GM19395 (cell line): ENCODE measurements at regions not wholly inside any gene's neighbourhood (a gene's known extent, or its start where the extent isn't known, plus 50 kb on each side); places are given as distances from the start of the nearest gene placed in this dataset.

Experiments used
- ATAC-seq: cut with Tn5 transposase; IDR thresholded peaks from one replicate; pipeline ENCODE4 v1.9.1; 2021; ENCODE audit warnings: mild to moderate bottlenecking, moderate library complexity; ENCODE audit not compliant: unreplicated experiment

DNA sequence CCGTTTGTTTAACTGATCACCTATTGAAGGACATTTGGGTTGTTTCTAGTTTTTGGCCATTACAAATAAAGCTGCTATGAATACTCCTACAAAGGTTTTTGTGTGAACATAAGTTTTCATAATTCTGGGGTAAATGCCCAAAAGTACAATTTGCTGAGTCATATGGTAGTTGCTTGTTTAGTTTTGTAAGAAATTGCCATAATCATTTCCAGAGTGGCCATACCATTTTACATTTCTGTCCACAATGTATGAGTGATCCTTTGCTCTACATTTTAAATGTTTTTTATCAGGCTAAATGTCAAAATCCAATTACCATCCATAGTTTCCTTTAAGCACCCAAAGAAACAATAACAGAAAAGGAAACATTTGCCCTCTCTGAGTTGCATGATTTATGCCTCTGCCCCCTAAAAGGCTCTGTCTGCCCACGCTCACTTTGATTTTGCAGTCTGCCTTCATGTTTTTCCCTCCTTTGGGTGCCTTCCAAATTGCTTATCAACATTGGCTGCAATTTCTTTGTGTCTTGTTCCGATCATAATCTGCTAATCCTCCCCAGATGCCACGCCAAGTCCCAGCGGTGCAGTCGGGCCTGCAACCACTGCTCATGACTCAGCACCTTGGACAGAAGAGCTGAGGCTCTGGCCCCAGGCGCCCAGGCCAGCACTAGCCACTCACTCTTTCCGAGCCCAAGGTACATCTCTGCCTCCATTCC, 339.2 kb downstream of the PIK3R1 start:
- ATAC-seq: no peak

DNA sequence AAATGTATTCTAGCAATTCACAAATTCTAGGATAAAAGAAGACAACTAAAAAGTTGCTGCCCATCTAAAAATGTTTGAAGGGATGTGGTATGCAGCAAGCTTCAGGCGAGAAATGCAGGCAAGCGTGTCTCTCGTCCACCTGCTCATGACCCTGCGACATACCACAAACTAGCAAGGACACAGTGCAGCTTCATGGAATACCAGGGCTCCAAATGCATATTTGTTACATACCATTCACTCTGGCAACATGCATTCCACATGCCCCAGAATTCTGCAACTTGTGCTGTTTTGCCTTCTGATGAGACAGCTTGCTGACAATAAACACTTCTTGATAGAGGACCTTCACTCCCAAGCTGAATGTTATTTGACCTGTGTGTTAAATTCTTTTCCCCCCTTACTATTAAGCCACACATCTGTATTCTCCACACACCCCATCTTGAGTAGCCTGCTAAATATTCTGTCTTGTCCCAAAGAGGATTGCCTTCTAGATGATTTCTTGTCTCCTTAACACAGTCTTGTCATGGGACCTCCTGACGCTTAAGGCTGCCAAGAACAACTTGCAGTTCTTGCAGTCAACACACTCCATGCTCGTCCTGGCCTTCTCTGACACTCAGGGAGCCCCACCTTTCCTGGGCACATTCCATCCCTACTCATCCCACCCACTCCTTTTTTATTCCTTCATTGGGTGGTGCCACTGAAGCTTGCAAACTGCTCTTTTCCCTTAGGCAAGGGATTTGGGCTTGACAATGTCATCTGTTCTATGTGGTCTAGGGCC, 340.5 kb downstream of the PIK3R1 start:
- ATAC-seq: no peak

DNA sequence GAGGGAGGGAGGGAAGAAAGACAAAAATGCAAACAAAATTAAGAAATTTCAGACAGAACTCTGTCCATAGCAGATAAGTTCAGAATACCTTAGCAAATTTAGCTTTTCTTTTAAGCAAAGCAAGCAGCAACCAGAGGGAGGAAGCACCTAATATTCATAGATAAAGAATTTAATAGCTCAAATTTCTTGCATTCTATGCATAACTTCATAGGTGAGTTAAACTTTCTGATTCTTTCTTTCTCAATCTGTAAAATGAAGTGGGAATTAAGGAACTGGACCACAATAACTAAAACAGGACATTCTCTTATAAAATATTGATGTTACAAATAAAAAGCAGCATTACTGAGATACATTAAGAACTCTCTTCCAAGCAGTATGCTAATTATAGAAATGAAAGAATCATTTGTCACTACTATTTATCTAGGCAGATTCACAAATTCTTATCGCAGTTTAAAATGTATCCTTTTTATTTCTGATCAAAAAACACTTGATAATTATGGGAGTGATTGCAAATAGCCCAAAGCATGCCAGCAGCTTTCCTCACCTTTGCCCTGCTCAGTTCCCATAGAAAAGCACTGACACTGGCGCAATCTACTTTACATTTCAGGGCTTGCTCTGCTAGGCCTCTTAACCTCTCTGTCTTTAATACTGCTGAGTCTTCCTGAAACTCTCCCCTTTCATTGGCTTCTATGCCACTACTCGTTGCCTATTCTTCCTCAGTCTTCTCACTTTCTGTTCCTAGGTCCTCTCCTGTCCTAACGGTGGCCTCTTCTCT, 341.8 kb downstream of the PIK3R1 start:
- ATAC-seq: no peak

DNA sequence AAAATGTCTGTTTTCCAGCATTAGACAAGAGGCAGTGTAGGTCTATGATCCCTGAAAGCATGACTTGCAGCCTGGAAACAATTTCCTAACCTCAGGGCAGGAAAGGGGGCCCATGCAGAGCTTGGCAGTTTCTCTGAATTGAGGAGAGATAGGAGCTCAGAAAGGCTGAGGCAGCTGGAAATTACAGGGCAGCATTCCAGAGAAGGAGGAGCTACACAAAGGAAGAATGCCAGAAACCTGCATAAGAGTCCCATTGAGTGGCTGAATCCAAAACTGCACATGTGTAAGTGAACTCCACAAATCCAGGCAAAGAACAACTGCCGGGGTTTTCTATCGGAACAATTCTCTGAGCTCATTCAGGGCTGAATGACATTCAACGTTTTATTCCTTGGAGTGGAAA, 346.8 kb downstream of the PIK3R1 start:
- ATAC-seq: no peak

DNA sequence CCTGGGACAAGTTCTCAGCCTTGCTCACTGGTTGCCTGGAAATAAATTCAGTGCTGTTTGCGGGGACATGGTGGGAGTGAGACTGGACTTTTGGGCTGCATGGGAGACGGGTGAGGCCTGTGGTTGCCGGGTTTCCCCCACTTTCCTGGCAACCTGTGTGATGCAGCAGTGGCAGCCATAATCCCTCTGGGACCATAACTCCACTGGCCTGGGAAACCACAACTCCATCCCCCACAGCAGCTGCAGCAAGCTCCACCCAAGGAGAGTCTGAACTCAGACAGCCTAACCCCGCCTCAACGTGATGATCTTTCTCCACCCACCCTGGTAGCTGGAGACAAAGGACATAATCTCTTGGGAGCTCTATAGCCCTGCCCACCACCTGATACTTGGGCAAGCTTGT, 349.9 kb downstream of the PIK3R1 start:
- ATAC-seq: peak; percentile 80

DNA sequence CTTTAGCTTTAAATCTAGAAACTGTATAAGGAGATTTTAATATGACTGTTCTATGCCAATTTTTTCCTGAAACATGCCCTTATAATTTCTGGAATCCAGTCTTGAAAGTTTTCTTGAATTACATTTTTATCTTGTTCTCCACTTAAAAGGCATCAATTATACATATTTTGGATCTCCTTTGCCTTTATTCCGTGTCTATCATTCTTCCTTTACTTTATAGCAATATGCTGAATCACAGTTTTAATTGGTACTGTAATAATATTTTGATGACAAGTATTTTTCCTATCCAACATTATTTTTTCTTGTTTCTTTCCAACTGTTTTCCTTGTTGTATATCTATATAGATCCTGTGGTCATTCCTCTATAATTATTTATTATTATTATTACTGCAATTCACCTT, 361.2 kb downstream of the PIK3R1 start:
- ATAC-seq: no peak

DNA sequence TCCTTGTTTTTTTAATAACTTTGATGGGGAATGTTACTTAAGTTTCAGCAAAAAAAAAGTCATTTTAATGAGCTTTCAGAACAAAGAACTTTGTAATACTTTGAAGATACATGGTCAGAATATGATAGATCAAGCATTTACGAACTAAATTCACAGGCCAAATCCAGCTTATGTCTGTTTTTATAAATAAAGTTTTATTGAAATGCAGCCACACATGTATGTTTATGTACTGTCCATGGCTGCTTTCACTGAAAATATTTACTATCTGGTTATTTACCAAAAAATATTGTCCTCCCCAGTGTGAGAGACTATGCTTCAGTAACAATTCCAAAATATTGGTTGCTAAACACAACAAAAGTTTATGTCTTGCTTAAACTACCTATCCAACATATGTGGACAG, 366.7 kb downstream of the PIK3R1 start:
- ATAC-seq: no peak

DNA sequence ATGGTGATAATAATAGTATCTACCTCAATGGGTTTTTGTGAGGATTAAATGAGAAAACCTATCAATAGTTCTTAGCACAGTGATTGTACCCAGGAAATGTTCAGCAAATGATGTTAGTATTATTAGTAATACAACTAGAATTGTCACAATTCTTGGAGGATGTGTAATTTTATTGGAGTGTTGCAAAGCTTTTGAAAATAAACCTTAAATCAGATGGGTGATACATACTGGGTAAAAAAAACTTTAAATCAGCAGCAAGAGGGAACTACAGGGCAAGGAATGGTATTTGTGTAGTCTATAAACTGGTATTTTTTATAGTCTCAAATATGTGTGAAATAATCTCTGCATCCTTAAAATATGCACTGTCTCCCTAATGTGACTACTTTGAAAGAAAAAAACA, 371.6 kb downstream of the PIK3R1 start:
- no peak for ATAC-seq

DNA sequence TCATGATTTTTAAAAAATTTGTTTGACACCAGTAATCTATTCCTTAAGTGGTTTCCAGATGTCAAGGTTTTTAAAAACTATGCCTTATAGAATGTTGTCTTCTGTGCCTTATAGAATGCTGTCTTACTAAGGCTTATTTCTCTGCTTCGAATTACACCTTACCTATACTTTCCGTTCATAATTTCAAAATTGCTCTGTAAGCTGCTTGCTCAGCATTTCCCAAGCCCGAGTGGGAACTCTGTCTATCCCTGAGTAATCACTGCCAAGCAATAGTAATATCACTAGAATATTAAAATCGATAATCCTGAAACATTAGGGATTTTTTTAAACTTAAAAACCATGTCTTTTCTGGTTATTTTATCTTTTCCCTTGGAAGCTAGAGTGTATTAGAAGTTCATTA, 376.3 kb downstream of the PIK3R1 start:
- ATAC-seq: no peak

DNA sequence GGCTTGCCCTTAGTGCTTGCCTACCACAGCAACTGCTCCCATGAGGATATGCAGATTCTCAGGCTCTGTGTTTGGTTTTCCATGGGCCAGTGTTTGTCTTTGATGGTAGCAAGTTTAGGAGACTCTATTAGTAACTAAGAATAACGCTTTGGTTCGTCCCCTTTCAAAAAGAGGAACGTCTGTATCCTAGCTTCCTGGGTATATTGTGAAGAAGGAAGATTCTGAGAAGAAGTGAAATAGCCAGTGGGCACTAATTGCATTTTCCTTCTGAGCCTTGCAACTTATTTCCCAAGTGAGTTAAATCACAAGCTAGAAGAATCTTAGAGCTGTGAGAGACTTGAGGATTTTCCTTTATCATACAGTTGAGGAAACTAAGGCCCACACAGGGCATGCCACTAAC, 376.8 kb downstream of the PIK3R1 start:
- ATAC-seq: no peak

GRCh38 chr5:68593211-68593671, 377.7 kb downstream of the PIK3R1 start:
- no peak for ATAC-seq

- ATAC-seq: no peak
Measured at GRCh38 chr5:68612972-68613371, 397.4 kb downstream of the PIK3R1 start.

DNA sequence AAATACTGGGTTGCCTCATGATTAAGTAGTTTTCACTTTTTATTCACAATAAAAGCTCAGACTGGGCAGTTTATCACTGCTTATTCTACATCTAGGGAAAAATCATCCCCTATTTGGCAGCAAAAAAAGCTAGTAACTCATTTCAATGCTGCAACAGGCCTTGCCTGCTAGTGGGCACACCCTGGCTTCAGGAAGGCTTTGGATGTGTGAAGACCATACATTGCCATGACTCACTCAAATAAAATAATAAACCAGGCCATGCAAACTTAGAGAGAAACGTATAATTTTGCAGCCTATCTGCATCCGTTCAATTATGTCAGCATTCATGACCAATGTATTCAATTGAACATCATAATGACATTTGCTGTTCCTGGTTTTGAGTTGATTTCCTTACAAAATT, 402.9 kb downstream of the PIK3R1 start:
- no peak for ATAC-seq

GRCh38 chr5:68627001-68627400, 411.4 kb downstream of the PIK3R1 start:
- ATAC-seq: no peak

- no peak for ATAC-seq
Measured at GRCh38 chr5:68628082-68628814, 412.7 kb downstream of the PIK3R1 start.

- no peak for ATAC-seq
Measured at GRCh38 chr5:68630354-68630753, 414.8 kb downstream of the PIK3R1 start.

- no peak for ATAC-seq
Measured at GRCh38 chr5:68631884-68632283, 416.3 kb downstream of the PIK3R1 start.

DNA sequence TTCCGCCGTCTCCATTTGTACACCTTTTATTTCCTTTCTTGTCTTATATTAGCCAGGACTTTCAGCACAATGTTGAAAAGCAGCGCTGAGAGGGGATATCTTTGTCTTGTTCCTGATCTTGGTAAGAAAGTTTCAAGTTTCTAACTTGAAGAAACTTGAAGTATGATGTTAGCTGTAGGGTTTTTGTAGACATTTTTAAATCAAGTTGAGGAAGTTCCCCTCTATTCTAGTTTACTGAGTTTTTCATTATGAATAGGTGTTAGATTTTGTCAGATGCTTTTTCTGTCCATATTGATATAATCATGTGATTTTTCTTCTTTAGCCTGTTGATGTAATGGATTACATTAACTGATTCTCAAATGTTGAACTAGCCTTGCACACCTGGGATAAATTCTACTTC, 425.7 kb downstream of the PIK3R1 start:
- peak; percentile 47 for ATAC-seq

- no peak for ATAC-seq
Measured at GRCh38 chr5:68643064-68643463, 427.5 kb downstream of the PIK3R1 start.

DNA sequence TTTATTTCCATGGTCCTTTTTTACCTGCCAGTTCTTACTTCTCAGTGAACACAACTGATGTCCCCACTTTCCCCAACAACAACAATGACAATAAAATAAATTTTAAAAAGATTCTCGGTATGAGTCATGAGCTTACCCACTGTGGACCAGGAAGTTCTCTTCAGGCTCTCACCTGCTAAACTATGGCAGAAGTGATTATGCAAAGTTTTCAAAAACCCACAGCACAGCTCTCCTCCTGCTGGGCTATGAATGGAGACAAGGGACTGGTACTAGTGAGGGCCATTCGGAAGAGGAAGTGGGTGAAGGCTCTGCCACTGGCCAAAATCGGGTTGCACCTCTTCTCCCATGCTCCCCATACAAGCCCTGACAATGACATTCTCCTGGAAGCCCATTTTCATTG, 429.4 kb downstream of the PIK3R1 start:
- peak; percentile 99 for ATAC-seq

- no peak for ATAC-seq
Measured at GRCh38 chr5:68646144-68646543, 430.6 kb downstream of the PIK3R1 start.
